Astrocyte (in vitro differentiated cells and primary cell): ENCODE measurements at regions not wholly inside any gene's neighbourhood (a gene's known extent, or its start where the extent isn't known, plus 50 kb on each side); places are given as distances from the start of the nearest gene placed in this dataset.

ENCODE experiments used
- DNase-seq: peaks from one replicate; pipeline ENCODE4 v3.0.0-alpha.2; 2010; ENCODE audit warnings: low read depth
- FAIRE-seq: peaks from 2 replicates; lab custom pipeline; 2011; peaks lifted over from hg19 to GRCh38; lab: Jason Lieb, UNC
- H2AFZ ChIP-seq: 2 replicates; pipeline ENCODE4 v1.6.0; 2012; ENCODE audit warnings: low read depth, low read length, inconsistent platforms
- H3K27ac ChIP-seq: 2 replicates; pipeline ENCODE4 v1.5.1; 2011; ENCODE audit warnings: low read depth, low read length, inconsistent platforms
- H3K27me3 ChIP-seq: 2 replicates; pipeline ENCODE4 v1.6.0; 2011; ENCODE audit warnings: low read length, inconsistent platforms; ENCODE audit not compliant: insufficient read depth
- H3K36me3 ChIP-seq: 2 replicates; pipeline ENCODE4 v1.5.1; 2011; ENCODE audit warnings: low read length, inconsistent platforms; ENCODE audit not compliant: insufficient read depth
- H3K4me1 ChIP-seq: 2 replicates; pipeline ENCODE4 v1.5.1; 2011; ENCODE audit warnings: low read length, inconsistent platforms; ENCODE audit not compliant: insufficient read depth
- H3K4me2 ChIP-seq: 2 replicates; pipeline ENCODE4 v1.6.0; 2012; ENCODE audit warnings: low read length, inconsistent platforms
- H3K4me3 ChIP-seq: 2 replicates; pipeline ENCODE4 v1.5.1; 2011; ENCODE audit warnings: low read depth, mild to moderate bottlenecking, low read length, inconsistent platforms; ENCODE audit not compliant: insufficient read depth
- H3K79me2 ChIP-seq: 2 replicates; pipeline ENCODE4 v1.6.0; 2012; ENCODE audit warnings: mild to moderate bottlenecking, low read length, inconsistent platforms; ENCODE audit not compliant: insufficient read depth
- H3K9ac ChIP-seq: 2 replicates; pipeline ENCODE4 v1.6.0; 2012; ENCODE audit warnings: mild to moderate bottlenecking, low read length, inconsistent platforms
- H3K9me3 ChIP-seq: 2 replicates; pipeline ENCODE4 v1.5.1; 2012; ENCODE audit warnings: low read depth, mild to moderate bottlenecking, low read length, inconsistent platforms; ENCODE audit not compliant: insufficient read depth
- H4K20me1 ChIP-seq: 2 replicates; pipeline ENCODE4 v1.6.0; 2012; ENCODE audit warnings: low read length, inconsistent platforms; ENCODE audit not compliant: insufficient read depth
- H3K27ac Mint-ChIP-seq: one replicate; pipeline ENCODE4 v1.8.0; 2021; ENCODE audit warnings: mild to moderate bottlenecking, mixed read lengths; ENCODE audit not compliant: unreplicated experiment
- H3K27me3 Mint-ChIP-seq: one replicate; pipeline ENCODE4 v1.8.0; 2021; ENCODE audit warnings: low read depth, mixed read lengths; ENCODE audit not compliant: unreplicated experiment
- H3K36me3 Mint-ChIP-seq: one replicate; pipeline ENCODE4 v1.8.0; 2021; ENCODE audit warnings: low read depth, mixed read lengths; ENCODE audit not compliant: unreplicated experiment
- H3K4me1 Mint-ChIP-seq: one replicate; pipeline ENCODE4 v1.8.0; 2021; ENCODE audit warnings: low read depth, mixed read lengths; ENCODE audit not compliant: unreplicated experiment
- H3K4me3 Mint-ChIP-seq: one replicate; pipeline ENCODE4 v1.8.0; 2021; ENCODE audit warnings: mild to moderate bottlenecking, moderate library complexity, mixed read lengths; ENCODE audit not compliant: unreplicated experiment
- H3K9me3 Mint-ChIP-seq: one replicate; pipeline ENCODE4 v1.8.0; 2021; ENCODE audit warnings: mild to moderate bottlenecking, mixed read lengths; ENCODE audit not compliant: unreplicated experiment
- EZH2 ChIP-seq: IDR thresholded peaks from 2 replicates; pipeline ENCODE4 v1.6.1; 2012; ENCODE audit warnings: mild to moderate bottlenecking, low read length, inconsistent platforms; ENCODE audit not compliant: insufficient read depth
- TF ChIP-seq, protein P1 (sequence below): IDR thresholded peaks from 2 replicates; pipeline ENCODE4 v1.5.1; 2011; ENCODE audit warnings: low read depth, mild to moderate bottlenecking, inconsistent platforms, low read length, moderate library complexity; ENCODE audit not compliant: insufficient read depth

GRCh38 chr12:128204711-128205110 is 62.3 kb upstream of the TMEM132C start:
- Mint-ChIP-seq H3K4me3 (no peak overlapping the region), H3K9me3 (peaks cover 12% of the 10 kb centered on the region), H3K27me3 (no peaks in the 10 kb centered on the region), H3K27ac (no peak overlapping the region), H3K4me1 (no peaks in the 10 kb centered on the region), H3K36me3 (no peaks in the 10 kb centered on the region)
- Histone ChIP-seq H3K9ac (no peak overlapping the region), H3K27me3 (no peaks in the 10 kb centered on the region), H3K36me3 (no peaks in the 10 kb centered on the region), H3K27ac (no peak overlapping the region), H3K4me2 (no peak overlapping the region), H3K79me2 (no peaks in the 10 kb centered on the region), H4K20me1 (no peaks in the 10 kb centered on the region), H3K4me1 (no peaks in the 10 kb centered on the region), H3K4me3 (no peak overlapping the region), H3K9me3 (peaks cover 10% of the 10 kb centered on the region), H2AFZ (no peak overlapping the region)
- no peak for TF ChIP-seq EZH2
- TF ChIP-seq, protein P1, sequence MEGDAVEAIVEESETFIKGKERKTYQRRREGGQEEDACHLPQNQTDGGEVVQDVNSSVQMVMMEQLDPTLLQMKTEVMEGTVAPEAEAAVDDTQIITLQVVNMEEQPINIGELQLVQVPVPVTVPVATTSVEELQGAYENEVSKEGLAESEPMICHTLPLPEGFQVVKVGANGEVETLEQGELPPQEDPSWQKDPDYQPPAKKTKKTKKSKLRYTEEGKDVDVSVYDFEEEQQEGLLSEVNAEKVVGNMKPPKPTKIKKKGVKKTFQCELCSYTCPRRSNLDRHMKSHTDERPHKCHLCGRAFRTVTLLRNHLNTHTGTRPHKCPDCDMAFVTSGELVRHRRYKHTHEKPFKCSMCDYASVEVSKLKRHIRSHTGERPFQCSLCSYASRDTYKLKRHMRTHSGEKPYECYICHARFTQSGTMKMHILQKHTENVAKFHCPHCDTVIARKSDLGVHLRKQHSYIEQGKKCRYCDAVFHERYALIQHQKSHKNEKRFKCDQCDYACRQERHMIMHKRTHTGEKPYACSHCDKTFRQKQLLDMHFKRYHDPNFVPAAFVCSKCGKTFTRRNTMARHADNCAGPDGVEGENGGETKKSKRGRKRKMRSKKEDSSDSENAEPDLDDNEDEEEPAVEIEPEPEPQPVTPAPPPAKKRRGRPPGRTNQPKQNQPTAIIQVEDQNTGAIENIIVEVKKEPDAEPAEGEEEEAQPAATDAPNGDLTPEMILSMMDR, result no peak
- no peak for DNase-seq
- FAIRE-seq, result no peak

- no peaks in the 10 kb centered on the region for H3K36me3 Mint-ChIP-seq
- H3K4me3 ChIP-seq, result no peak overlapping the region
- peaks cover 10% of the 10 kb centered on the region for H3K9me3 ChIP-seq
- no peak overlapping the region for H2AFZ ChIP-seq
- H3K27me3 Mint-ChIP-seq, result no peaks in the 10 kb centered on the region
- H3K27ac ChIP-seq, result no peak overlapping the region
- H3K4me1 ChIP-seq, result no peaks in the 10 kb centered on the region
- DNase-seq (no peak), FAIRE-seq (no peak)
- H3K36me3 ChIP-seq, result no peaks in the 10 kb centered on the region
- H3K27me3 ChIP-seq, result no peaks in the 10 kb centered on the region
- no peak overlapping the region for H3K4me2 ChIP-seq
- TF ChIP-seq EZH2, result no peak
- TF ChIP-seq, protein P1, result no peak
- H3K4me3 Mint-ChIP-seq, result no peak overlapping the region
- H3K9me3 Mint-ChIP-seq, result peaks cover 12% of the 10 kb centered on the region
- H4K20me1 ChIP-seq, result no peaks in the 10 kb centered on the region
- no peaks in the 10 kb centered on the region for H3K79me2 ChIP-seq
- no peaks in the 10 kb centered on the region for H3K4me1 Mint-ChIP-seq
- no peak overlapping the region for H3K27ac Mint-ChIP-seq
- no peak overlapping the region for H3K9ac ChIP-seq
Measured at GRCh38 chr12:128205145-128205544, 61.8 kb upstream of the TMEM132C start.

DNA sequence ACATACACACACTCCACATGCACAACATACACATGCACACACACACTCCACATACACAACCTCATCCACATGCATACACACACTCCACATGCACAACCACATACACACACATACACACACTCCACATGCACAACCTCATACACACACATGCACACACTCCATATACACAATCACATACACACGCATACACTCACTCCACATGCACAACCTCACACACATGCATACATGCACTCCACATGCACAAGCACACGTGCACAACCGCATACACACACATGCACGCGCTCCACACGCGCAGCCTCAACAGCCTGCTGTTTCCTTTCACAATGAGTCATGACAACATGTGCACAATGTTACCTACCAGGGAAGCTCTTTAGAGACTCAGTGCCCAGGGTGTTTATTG is 61.2 kb upstream of the TMEM132C start:
- Mint-ChIP-seq H3K27me3 (no peaks in the 10 kb centered on the region), H3K27ac (no peak overlapping the region), H3K4me1 (no peaks in the 10 kb centered on the region), H3K4me3 (no peak overlapping the region), H3K9me3 (peaks cover 9% of the 10 kb centered on the region), H3K36me3 (no peaks in the 10 kb centered on the region)
- H2AFZ ChIP-seq, result no peak overlapping the region
- no peak overlapping the region for H3K9ac ChIP-seq
- H3K9me3 ChIP-seq, result peaks cover 10% of the 10 kb centered on the region
- H3K4me2 ChIP-seq, result no peak overlapping the region
- FAIRE-seq (no peak), DNase-seq (no peak)
- no peaks in the 10 kb centered on the region for H4K20me1 ChIP-seq
- no peak overlapping the region for H3K27ac ChIP-seq
- no peaks in the 10 kb centered on the region for H3K79me2 ChIP-seq
- no peaks in the 10 kb centered on the region for H3K36me3 ChIP-seq
- H3K4me3 ChIP-seq, result no peak overlapping the region
- no peaks in the 10 kb centered on the region for H3K27me3 ChIP-seq
- no peaks in the 10 kb centered on the region for H3K4me1 ChIP-seq
- TF ChIP-seq, protein P1, result no peak
- no peak for TF ChIP-seq EZH2
